SK-N-SH treated with all-trans-retinoic acid at 6 μM for 48 hours (cell line): ENCODE measurements at regions not wholly inside any gene's neighbourhood (a gene's known extent, or its start where the extent isn't known, plus 50 kb on each side); places are given as distances from the start of the nearest gene placed in this dataset.
"Not testable (repeated sequence)": the region's sequence is repeated elsewhere in the genome, so short reads cannot be mapped to it uniquely, and the experiment has no call there.

Source experiments
- BACH2 ChIP-seq: fragments of 250-450 bp; sonication (Bioruptor Pico); IDR thresholded peaks from 2 replicates; pipeline ENCODE4 v1.9.0; 2021; ENCODE audit warnings: mild to moderate bottlenecking, borderline replicate concordance
- CREB5 ChIP-seq: fragments of 250-450 bp; sonication (Bioruptor Pico); IDR thresholded peaks from 2 replicates; pipeline ENCODE4 v1.5.1; 2020; ENCODE audit warnings: low read depth, mild to moderate bottlenecking, moderate library complexity
- GLIS3 ChIP-seq: fragments of 250-450 bp; sonication (Bioruptor Pico); IDR thresholded peaks from 2 replicates; pipeline ENCODE4 v1.5.0; 2020; ENCODE audit warnings: mild to moderate bottlenecking, moderate library complexity
- ISL1 ChIP-seq: fragments of 250-450 bp; sonication (Bioruptor Pico); IDR thresholded peaks from 2 replicates; pipeline ENCODE4 v2.1.2; 2022; ENCODE audit warnings: mild to moderate bottlenecking, moderate library complexity
- OSR1 ChIP-seq: fragments of 250-450 bp; sonication (Bioruptor Pico); IDR thresholded peaks from 2 replicates; pipeline ENCODE4 v1.8.0; 2022; ENCODE audit warnings: moderate library complexity, mild to moderate bottlenecking, inconsistent platforms
- PATZ1 ChIP-seq: fragments of 250-450 bp; sonication (Bioruptor Pico); IDR thresholded peaks from 2 replicates; pipeline ENCODE4 v1.8.0; 2020; ENCODE audit warnings: mild to moderate bottlenecking, moderate library complexity, borderline replicate concordance
- TOX ChIP-seq: fragments of 250-450 bp; sonication (Bioruptor Pico); IDR thresholded peaks from 2 replicates; pipeline ENCODE4 v1.8.0; 2021; ENCODE audit warnings: mild to moderate bottlenecking, moderate library complexity, borderline replicate concordance
- TSHZ2 ChIP-seq: fragments of 250-450 bp; sonication (Bioruptor Pico); IDR thresholded peaks from 2 replicates; pipeline ENCODE4 v1.5.0; 2020; ENCODE audit warnings: mild to moderate bottlenecking, moderate library complexity
- ZFP3 ChIP-seq: fragments of 250-450 bp; sonication (Bioruptor Pico); IDR thresholded peaks from 2 replicates; pipeline ENCODE4 v1.5.0; 2020; ENCODE audit warnings: mild to moderate bottlenecking, moderate library complexity
- ZNF565 ChIP-seq: fragments of 450-650 bp; formaldehyde crosslinking; conservative IDR thresholded peaks from 2 replicates; pipeline ENCODE4 v1.5.0; 2020; ENCODE audit warnings: low read depth, mild to moderate bottlenecking, moderate library complexity
- ZNF70 ChIP-seq: fragments of 450-650 bp; formaldehyde crosslinking; IDR thresholded peaks from 2 replicates; pipeline ENCODE4 v1.5.0; 2020; ENCODE audit warnings: mild to moderate bottlenecking, moderate library complexity
- ZNF8 ChIP-seq: fragments of 450-650 bp; formaldehyde crosslinking; IDR thresholded peaks from 2 replicates; pipeline ENCODE4 v1.5.0; 2020; ENCODE audit warnings: mild to moderate bottlenecking, moderate library complexity

- TF ChIP-seq TSHZ2; ZFP3; PATZ1; ZNF565; ZNF8 (CRISPR knock-in tag); CREB5 (CRISPR knock-in tag); GLIS3 (CRISPR knock-in tag); BACH2 (CRISPR knock-in tag); ISL1 (CRISPR knock-in tag); OSR1 (CRISPR knock-in tag); TOX (CRISPR knock-in tag); ZNF70 (CRISPR knock-in tag): not testable (repeated sequence)
Measured at GRCh38 chr20:5452286-5452685, 135.5 kb upstream of the PROKR2 start.
